Osteoblast (primary cell): ENCODE measurements at regions not wholly inside any gene's neighbourhood (a gene's known extent, or its start where the extent isn't known, plus 50 kb on each side); places are given as distances from the start of the nearest gene placed in this dataset.

Experiments used
- DNase-seq: peaks from one replicate; pipeline ENCODE4 v3.0.0; 2011; ENCODE audit warnings: low spot score, mixed read lengths; ENCODE audit not compliant: insufficient read length; ENCODE audit errors: missing footprints
- H2AFZ ChIP-seq: 2 replicates; pipeline ENCODE4 v1.6.0; 2011; ENCODE audit warnings: mild to moderate bottlenecking, low read length
- H3K27ac ChIP-seq: 2 replicates; pipeline ENCODE4 v1.5.1; 2011; ENCODE audit warnings: mild to moderate bottlenecking, low read depth, low read length, moderate library complexity
- H3K27me3 ChIP-seq: 2 replicates; pipeline ENCODE4 v1.6.0; 2012; ENCODE audit warnings: mild to moderate bottlenecking, control low read depth, inconsistent platforms, low read length, moderate library complexity; ENCODE audit not compliant: insufficient read depth
- H3K36me3 ChIP-seq: 2 replicates; pipeline ENCODE4 v1.5.1; 2011; ENCODE audit warnings: mild to moderate bottlenecking, low read length, control low read depth, moderate library complexity; ENCODE audit not compliant: insufficient read depth
- H3K4me1 ChIP-seq: 2 replicates; pipeline ENCODE4 v1.5.1; 2011; ENCODE audit warnings: mild to moderate bottlenecking, low read length, control low read depth, moderate library complexity; ENCODE audit not compliant: insufficient read depth
- H3K4me2 ChIP-seq: 2 replicates; pipeline ENCODE4 v1.6.0; 2011; ENCODE audit warnings: mild to moderate bottlenecking, low read length; ENCODE audit not compliant: insufficient read depth
- H3K4me3 ChIP-seq: fragments of 200-600 bp; sonication (generic); 3 replicates; pipeline ENCODE4 v1.5.1; 2012; ENCODE audit warnings: mild to moderate bottlenecking, low read length, inconsistent platforms; ENCODE audit not compliant: insufficient read depth
- H3K79me2 ChIP-seq: 2 replicates; pipeline ENCODE4 v1.6.0; 2012; ENCODE audit warnings: mild to moderate bottlenecking, low read length, control low read depth, inconsistent platforms; ENCODE audit not compliant: insufficient read depth
- H3K9me3 ChIP-seq: 2 replicates; pipeline ENCODE4 v1.5.1; 2011; ENCODE audit warnings: low read depth, low read length, control low read depth
- H4K20me1 ChIP-seq: 2 replicates; pipeline ENCODE4 v1.6.0; 2012; ENCODE audit warnings: mild to moderate bottlenecking, low read length, control low read depth; ENCODE audit not compliant: insufficient read depth
- CTCF ChIP-seq: IDR thresholded peaks from 2 replicates; pipeline ENCODE4 v1.5.1; 2011; ENCODE audit warnings: mild to moderate bottlenecking, low read depth, low read length, moderate library complexity; ENCODE audit errors: extremely low read depth

DNA sequence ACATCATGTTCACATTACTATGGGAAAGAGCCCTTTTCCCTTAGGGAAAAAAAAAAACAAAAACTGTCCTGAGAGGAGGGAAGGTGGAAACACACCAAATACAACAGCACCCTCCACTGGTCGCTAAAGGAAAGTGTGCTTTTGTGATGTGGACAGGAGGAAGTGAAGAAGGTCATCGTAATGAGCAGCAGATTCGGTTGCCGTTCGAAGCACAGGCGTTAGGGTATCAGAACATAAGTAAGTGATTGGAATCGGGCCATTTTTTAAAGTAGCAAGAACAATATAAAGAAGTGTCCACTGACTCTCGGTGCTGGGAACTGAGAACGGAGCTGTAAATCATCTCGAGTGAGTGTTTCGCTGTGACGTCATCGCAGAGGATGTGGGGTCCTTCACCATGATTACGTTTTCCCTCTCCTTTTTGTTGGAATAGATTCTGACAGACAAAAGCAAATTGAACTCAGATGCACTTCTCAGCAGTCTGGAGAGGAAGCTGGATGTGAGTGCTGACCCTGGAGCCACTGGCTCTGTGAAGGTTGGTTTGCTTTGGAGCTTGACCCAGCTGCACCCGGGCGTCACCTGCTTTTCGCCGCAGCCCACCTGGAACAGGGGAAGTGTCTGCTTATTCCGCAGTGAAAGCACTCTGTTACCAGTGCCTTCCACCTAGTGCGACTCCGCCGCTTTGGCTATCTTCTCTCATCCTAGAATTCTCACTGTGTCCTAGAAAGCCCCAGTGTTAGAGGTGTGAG is 203.6 kb upstream of the GMDS start:
- Histone ChIP-seq H3K4me3 (peak overlapping the region; percentile 64), H3K27me3 (peaks cover 26% of the 10 kb centered on the region), H3K79me2 (no peaks in the 10 kb centered on the region), H2AFZ (peak overlapping the region; percentile 84), H3K36me3 (no peaks in the 10 kb centered on the region), H3K4me2 (peak overlapping the region; percentile 91), H3K27ac (peak overlapping the region; percentile 49), H3K9me3 (no peaks in the 10 kb centered on the region), H3K4me1 (peaks cover 24% of the 10 kb centered on the region), H4K20me1 (no peaks in the 10 kb centered on the region)
- TF ChIP-seq CTCF: peak; percentile 86
- DNase-seq: peak; percentile 89

DNA sequence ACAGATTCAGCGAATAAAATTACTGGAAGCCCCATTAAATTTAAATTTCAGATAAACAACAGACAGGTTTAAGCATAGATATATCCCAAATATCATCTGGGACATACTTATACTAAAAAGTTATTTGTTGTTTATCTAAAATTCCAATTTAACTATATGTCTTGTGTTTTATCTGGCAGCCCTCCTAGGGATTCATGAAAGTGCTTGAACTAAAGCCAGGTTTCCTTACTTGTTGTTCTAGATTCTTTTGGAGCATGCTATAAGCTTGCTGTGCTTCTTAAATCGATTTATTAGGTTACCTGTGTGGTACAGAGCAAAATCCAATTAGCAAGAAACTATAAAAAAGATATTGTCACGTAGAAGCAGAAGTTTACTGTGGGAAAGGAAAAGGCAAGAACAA is 202.5 kb upstream of the GMDS start:
- H2AFZ ChIP-seq: no peak overlapping the region
- H3K79me2 ChIP-seq: no peaks in the 10 kb centered on the region
- H3K27me3 ChIP-seq: peaks cover 26% of the 10 kb centered on the region
- DNase-seq: no peak
- H3K4me1 ChIP-seq: peaks cover 24% of the 10 kb centered on the region
- no peak overlapping the region for H3K27ac ChIP-seq
- TF ChIP-seq CTCF: no peak
- H4K20me1 ChIP-seq: no peaks in the 10 kb centered on the region
- H3K4me3 ChIP-seq: no peak overlapping the region
- no peaks in the 10 kb centered on the region for H3K36me3 ChIP-seq
- no peak overlapping the region for H3K4me2 ChIP-seq
- no peaks in the 10 kb centered on the region for H3K9me3 ChIP-seq

- Histone ChIP-seq H2AFZ (no peak overlapping the region), H3K79me2 (no peaks in the 10 kb centered on the region), H3K36me3 (no peaks in the 10 kb centered on the region), H3K4me3 (no peak overlapping the region), H3K27ac (no peak overlapping the region), H3K9me3 (no peaks in the 10 kb centered on the region), H3K27me3 (peaks cover 26% of the 10 kb centered on the region), H3K4me2 (no peak overlapping the region), H3K4me1 (peaks cover 24% of the 10 kb centered on the region), H4K20me1 (no peaks in the 10 kb centered on the region)
- no peak for DNase-seq
- TF ChIP-seq CTCF: no peak
Observed at GRCh38 chr6:2447318-2447920, 202.0 kb upstream of the GMDS start.
